Left ventricle myocardium inferior (tissue), 1 donor: ENCODE measurements at regions not wholly inside any gene's neighbourhood (a gene's known extent, or its start where the extent isn't known, plus 50 kb on each side); places are given as distances from the start of the nearest gene placed in this dataset.

Experiments used
- DNase-seq: peaks from one replicate; pipeline ENCODE4 v3.0.0-alpha.2; 2020
- H3K27ac ChIP-seq: fragments of 200-600 bp; replicated peaks from 2 replicates; pipeline ENCODE4 v1.8.0; 2021
- H3K27me3 ChIP-seq: fragments of 200-600 bp; 2 replicates; pipeline ENCODE4 v1.8.0; 2021; ENCODE audit warnings: low read depth
- H3K36me3 ChIP-seq: fragments of 200-600 bp; 2 replicates; pipeline ENCODE4 v1.8.0; 2021
- H3K4me1 ChIP-seq: fragments of 200-600 bp; 2 replicates; pipeline ENCODE4 v1.8.0; 2021
- H3K4me3 ChIP-seq: fragments of 200-600 bp; 2 replicates; pipeline ENCODE4 v1.8.0; 2021; ENCODE audit warnings: mild to moderate bottlenecking, moderate library complexity
- H3K9me3 ChIP-seq: fragments of 200-600 bp; replicated peaks from 2 replicates; pipeline ENCODE4 v1.8.0; 2021
- intact Hi-C: fragments of 100-400 bp; cut with micrococcal nuclease; formaldehyde crosslinking; loops from one replicate; pipeline ENCODE4 v1.11.0; 2022
- TF ChIP-seq, protein P1 (sequence below): fragments of 200-600 bp; IDR thresholded peaks from 2 replicates; pipeline ENCODE4 v1.8.0; 2021; ENCODE audit warnings: antibody characterized with exemption, mild to moderate bottlenecking, borderline replicate concordance
- donor health status: DM: no; HTN: yes; CAD: no; lungs with severe emphysema.

DNA sequence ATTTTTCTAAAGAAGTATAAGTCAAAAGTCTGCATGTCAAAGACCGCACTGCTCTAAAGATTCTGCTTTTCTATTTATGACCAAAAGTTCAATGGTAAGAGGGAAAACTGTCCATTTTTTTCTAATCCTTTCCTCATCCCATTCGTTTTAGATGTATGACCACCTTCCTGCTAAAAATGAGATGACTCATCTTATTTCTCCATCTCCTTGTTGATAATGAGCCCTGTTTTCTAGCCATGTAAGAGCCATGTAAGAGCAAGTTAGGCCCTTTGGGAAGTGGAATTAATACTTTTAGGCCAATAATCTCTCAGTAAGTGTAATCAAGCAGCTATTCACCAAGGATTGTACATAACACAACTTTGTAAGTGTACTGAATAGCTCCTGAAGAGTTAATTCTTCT, 475.6 kb upstream of the B3GALT2 start:
- DNase-seq, result no peak
- Histone ChIP-seq H3K4me1 (peaks cover 16% of the 10 kb centered on the region), H3K36me3 (no peaks in the 10 kb centered on the region), H3K9me3 (no peaks in the 10 kb centered on the region), H3K4me3 (no peak overlapping the region), H3K27me3 (no peaks in the 10 kb centered on the region), H3K27ac (no peak overlapping the region)
- TF ChIP-seq, protein P1, sequence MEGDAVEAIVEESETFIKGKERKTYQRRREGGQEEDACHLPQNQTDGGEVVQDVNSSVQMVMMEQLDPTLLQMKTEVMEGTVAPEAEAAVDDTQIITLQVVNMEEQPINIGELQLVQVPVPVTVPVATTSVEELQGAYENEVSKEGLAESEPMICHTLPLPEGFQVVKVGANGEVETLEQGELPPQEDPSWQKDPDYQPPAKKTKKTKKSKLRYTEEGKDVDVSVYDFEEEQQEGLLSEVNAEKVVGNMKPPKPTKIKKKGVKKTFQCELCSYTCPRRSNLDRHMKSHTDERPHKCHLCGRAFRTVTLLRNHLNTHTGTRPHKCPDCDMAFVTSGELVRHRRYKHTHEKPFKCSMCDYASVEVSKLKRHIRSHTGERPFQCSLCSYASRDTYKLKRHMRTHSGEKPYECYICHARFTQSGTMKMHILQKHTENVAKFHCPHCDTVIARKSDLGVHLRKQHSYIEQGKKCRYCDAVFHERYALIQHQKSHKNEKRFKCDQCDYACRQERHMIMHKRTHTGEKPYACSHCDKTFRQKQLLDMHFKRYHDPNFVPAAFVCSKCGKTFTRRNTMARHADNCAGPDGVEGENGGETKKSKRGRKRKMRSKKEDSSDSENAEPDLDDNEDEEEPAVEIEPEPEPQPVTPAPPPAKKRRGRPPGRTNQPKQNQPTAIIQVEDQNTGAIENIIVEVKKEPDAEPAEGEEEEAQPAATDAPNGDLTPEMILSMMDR, result no peak
- intact Hi-C loops, result no loop called here

GRCh38 chr1:193661385-193661784, 475.0 kb upstream of the B3GALT2 start:
- no peaks in the 10 kb centered on the region for H3K36me3 ChIP-seq
- no peak overlapping the region for H3K27ac ChIP-seq
- DNase-seq, result no peak
- H3K9me3 ChIP-seq, result no peaks in the 10 kb centered on the region
- TF ChIP-seq, protein P1, result no peak
- H3K27me3 ChIP-seq, result no peaks in the 10 kb centered on the region
- H3K4me1 ChIP-seq, result peaks cover 16% of the 10 kb centered on the region
- intact Hi-C loops, result no loop called here
- no peak overlapping the region for H3K4me3 ChIP-seq

- Histone ChIP-seq H3K9me3 (peaks cover under 1% of the 10 kb centered on the region), H3K27me3 (no peaks in the 10 kb centered on the region), H3K27ac (peak overlapping the region; percentile 17), H3K4me1 (peaks cover 16% of the 10 kb centered on the region), H3K36me3 (no peaks in the 10 kb centered on the region), H3K4me3 (no peak overlapping the region)
- TF ChIP-seq, protein P1, result no peak
- no peak for DNase-seq
- intact Hi-C loops, result no loop called here
Observed at GRCh38 chr1:193660428-193660827, 474.0 kb upstream of the B3GALT2 start.

DNA sequence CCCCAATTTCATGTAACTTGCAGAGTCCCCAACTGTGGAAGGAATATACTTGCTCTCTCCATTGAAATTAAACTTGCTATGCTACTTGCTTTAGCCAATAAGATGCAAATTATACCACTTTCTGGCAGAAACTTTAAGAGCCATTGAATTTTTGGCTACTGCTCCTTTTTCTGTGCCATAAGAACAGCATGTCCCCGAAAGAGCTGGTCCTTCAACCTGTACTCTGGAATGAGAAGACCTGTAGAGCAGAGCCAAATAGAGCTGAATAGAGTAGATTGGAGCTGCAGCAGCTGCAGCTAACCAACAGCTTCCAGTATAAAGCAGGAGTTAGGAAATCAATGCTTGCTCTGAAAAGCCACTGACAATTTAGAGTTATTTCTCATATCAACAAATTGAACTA, 472.3 kb upstream of the B3GALT2 start:
- DNase-seq, result no peak
- intact Hi-C loops, result no loop called here
- no peak overlapping the region for H3K4me3 ChIP-seq
- peaks cover 18% of the 10 kb centered on the region for H3K9me3 ChIP-seq
- H3K27ac ChIP-seq, result peak overlapping the region; percentile 17
- TF ChIP-seq, protein P1, result no peak
- peaks cover 16% of the 10 kb centered on the region for H3K4me1 ChIP-seq
- H3K27me3 ChIP-seq, result no peaks in the 10 kb centered on the region
- no peaks in the 10 kb centered on the region for H3K36me3 ChIP-seq

- peak overlapping the region; percentile 17 for H3K27ac ChIP-seq
- H3K4me1 ChIP-seq, result peaks cover 16% of the 10 kb centered on the region
- TF ChIP-seq, protein P1, result no peak
- intact Hi-C loops, result no loop called here
- no peak overlapping the region for H3K4me3 ChIP-seq
- no peaks in the 10 kb centered on the region for H3K36me3 ChIP-seq
- H3K9me3 ChIP-seq, result peaks cover 24% of the 10 kb centered on the region
- DNase-seq, result no peak
- H3K27me3 ChIP-seq, result no peaks in the 10 kb centered on the region
Observed at GRCh38 chr1:193658081-193658480, 471.7 kb upstream of the B3GALT2 start.

- H3K27me3 ChIP-seq, result no peaks in the 10 kb centered on the region
- no peak overlapping the region for H3K27ac ChIP-seq
- TF ChIP-seq, protein P1, result no peak
- H3K36me3 ChIP-seq, result no peaks in the 10 kb centered on the region
- no peak for DNase-seq
- peaks cover 30% of the 10 kb centered on the region for H3K9me3 ChIP-seq
- intact Hi-C loops, result no loop called here
- no peak overlapping the region for H3K4me3 ChIP-seq
- H3K4me1 ChIP-seq, result peaks cover 16% of the 10 kb centered on the region
Observed at GRCh38 chr1:193657552-193657951, 471.1 kb upstream of the B3GALT2 start.
